HG03139 (cell line): ENCODE measurements at regions not wholly inside any gene's neighbourhood (a gene's known extent, or its start where the extent isn't known, plus 50 kb on each side); places are given as distances from the start of the nearest gene placed in this dataset.

Experiments
- ATAC-seq: cut with Tn5 transposase; IDR thresholded peaks from one replicate; pipeline ENCODE4 v1.9.1; 2021; ENCODE audit not compliant: unreplicated experiment

DNA sequence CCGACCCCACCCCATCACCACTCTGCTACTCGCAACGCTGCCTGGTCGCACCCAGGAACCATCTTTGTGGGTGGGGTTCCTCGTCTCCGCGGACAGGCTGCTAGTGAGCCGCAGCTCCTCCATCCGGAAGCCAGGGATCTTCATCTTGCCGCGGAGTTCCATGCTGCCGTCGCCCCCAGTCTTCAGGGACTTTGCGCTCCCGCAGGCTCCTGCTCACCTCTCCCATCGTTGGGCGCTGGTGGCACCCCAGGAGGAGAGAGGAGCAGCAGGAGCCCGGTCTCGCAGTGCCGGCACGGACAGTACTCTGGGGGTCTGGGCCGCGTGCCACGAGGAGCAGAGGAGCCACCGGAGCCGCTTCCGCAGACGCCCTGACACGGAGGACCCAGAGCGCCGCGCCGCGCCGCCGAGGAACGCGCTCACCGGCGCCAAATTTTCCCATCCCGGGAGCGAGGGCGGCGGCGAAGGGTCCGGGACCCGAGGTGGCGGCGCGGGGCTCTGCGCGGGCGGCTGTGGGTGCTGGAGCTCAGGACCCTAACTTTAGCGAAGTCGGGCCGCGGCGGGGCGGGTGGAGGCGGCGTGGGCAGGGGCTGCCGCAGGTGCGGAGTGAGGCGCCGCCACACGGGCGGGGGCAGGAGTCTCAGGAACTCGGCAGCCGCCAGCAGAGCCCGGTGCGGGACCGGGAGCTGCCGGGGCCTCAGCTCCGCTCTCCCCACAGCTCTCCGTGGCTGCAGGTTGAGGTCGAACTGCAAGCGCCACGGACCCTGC lies 750.1 kb upstream of the SORCS1 start:
- ATAC-seq = no peak

DNA sequence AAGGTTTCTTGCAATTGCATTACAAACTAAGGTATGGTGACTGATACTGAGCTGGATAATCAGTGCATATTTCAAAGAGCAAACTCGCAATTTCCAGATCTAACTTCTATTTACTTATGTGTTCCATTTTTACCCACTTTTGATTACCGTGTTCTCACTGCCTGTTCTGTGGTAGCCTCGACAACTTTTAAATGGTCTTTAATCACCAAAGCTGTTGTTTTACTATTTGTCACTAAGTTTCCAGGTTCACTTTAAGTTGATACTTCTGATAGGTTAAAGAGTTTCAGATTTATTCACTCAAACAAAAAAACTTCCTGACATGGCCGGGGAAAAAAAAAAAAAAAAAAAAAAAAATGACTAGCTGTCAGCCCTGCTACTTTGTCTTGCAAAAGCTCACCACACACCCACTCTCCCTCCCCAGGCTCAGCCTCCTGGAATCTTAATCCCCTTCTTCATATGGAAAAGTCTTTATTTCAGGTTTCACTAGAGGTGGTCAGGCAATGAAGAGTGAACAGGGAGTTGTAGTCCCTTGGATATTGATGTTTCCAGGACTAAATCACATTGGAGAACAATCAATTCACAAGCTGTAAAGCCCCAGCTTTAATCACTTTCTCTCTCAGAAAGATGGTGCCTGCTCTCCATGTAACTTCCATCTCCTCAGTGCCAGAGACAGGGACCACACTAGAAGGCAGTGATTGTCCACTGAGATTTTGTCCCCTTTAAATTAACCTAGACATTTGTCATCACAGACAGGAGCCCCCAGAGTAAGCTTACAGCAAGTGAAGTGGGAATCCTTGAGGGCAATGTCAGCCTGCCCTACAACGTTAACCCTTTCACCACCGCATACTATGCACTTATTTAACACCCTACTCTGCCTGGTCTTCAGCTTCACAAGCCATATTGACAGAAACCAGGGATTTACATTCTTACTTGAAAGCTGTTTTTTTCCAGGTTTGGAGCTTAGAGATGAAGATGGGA lies 749.1 kb upstream of the SORCS1 start:
- no peak for ATAC-seq

DNA sequence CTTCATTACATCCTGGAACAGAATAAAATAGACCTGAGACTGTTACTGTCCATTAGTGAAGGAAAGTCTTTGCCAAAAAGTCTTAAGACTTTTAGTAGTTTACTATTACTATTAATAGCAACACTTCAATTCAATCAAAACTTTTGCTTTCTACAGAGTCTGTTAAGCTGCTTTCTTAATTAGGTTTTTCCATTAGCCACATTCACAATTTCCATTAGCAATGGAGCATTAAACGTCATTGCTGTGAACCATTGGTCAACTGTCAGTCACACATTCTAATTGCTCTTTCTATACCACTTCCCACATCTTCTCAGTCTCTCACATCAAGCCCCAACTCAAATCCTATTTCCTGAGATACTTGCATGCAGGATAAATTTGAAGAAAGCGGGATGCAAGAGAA lies 736.6 kb upstream of the SORCS1 start:
- no peak for ATAC-seq

- no peak for ATAC-seq
Observed at GRCh38 chr10:107900131-107900530, 735.6 kb upstream of the SORCS1 start.

- no peak for ATAC-seq
Observed at GRCh38 chr10:107899502-107900062, 735.1 kb upstream of the SORCS1 start.

DNA sequence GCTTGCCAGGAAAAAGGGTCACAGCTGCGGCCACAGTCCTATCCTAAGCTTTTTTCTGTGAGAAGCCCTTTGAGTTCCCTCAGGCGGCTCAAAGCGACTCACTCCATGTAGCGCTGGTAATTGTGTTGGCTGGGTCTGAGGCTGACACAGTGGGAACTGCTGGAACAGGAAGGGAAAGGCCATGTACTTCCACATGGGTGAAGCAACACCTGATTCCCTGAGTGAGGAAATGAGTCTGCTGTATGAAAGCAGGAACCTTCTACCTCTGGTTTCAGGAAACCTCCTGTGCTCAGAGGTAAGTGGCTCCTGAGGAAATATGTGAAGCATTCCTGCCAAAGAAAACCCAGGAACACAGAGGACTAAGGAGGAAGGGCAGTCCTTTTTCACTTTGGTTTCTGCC lies 734.6 kb upstream of the SORCS1 start:
- no peak for ATAC-seq

GRCh38 chr10:107898392-107898791 lies 733.9 kb upstream of the SORCS1 start:
- ATAC-seq = no peak

- no peak for ATAC-seq
Observed at GRCh38 chr10:107894516-107894915, 730.0 kb upstream of the SORCS1 start.

- no peak for ATAC-seq
Observed at GRCh38 chr10:107889105-107889504, 724.6 kb upstream of the SORCS1 start.

DNA sequence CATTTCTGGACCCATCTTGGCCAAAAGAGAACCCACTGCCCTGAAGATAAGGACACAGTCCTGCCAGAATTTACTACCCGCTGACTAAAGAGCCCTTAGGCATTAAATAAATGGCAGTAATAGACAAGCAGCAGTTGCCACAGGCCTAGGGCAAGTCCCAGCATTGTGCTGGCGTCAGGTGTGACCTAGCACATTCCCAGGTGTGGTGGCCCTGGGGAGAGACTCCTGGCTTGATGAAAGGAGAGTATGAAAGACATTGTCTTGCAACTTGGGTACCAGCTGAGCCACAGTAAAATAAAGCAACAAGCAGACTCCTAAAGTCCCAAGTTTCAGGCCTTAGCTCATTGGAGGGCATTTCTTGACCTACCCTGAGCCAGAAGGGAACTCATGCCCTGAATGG lies 715.7 kb upstream of the SORCS1 start:
- no peak for ATAC-seq

GRCh38 chr10:107873007-107873406 lies 708.5 kb upstream of the SORCS1 start:
- ATAC-seq = no peak

DNA sequence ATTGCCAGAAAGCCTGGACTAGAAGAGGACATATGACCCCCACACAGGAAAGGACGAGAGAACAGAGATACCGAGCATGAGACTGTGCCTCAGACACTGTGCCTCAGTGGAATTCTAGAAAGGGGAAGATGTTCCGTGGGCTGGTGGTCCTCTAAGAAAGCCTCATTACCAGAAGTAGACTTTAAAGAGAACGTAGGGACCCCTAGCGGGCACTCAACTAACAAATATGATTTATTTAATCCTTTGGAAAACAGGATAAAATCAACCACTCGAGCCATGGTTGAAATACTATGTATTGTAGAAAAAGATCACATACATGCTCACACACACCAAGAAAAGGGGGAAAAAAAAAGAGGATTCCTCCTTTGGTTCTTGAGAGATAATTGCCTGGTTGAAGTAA lies 701.2 kb upstream of the SORCS1 start:
- ATAC-seq = no peak

DNA sequence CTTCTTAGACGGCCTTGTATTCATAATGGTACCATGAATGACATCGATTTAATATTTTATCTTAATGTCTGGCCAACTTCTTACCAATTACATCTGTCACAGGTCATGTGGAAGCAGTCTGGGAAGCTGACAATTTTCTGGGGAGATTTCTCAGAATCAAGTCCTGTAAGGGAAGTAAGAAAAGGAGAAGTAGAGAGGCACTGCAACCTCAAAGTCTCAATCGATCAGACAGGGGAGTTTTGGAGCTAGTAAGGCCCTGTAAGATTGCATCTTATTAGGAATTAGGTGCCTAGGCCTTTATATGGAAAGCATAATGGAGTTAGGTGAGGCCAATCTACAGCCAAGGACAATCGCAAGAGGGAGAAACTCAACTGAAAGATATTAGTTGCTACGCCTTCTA lies 694.6 kb upstream of the SORCS1 start:
- ATAC-seq = no peak

- ATAC-seq = no peak
Observed at GRCh38 chr10:107856047-107856315, 691.5 kb upstream of the SORCS1 start.

- ATAC-seq = no peak
Observed at GRCh38 chr10:107855301-107856046, 691.0 kb upstream of the SORCS1 start.

DNA sequence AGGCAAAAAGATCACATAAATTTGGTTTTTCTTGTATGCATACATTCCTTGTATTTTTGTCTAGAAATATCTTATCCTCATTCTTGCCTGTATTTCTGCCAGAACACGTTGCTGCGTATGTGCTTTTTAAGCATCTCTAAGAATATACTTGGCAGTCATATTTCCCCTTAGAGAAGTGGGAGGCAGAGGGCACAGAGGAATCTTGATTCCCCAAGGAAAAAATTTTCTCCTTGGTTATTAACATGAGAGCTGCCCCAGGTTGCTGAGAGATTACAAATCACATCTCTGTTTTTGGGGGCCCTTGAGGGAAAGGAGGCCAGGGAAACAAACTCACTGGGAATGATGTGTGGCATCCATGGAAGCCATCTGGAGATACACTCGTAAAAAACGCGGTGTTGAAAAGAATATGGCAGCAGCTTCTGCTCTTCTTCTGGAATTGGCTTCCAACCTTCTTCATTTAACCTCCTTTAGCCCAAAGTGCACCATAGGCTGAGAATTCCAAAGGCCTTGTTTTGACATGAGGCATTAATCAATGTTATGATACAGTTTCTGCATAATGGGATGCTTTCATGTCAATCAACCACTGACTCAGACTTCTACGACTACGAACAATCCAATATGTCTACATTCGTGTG lies 684.3 kb upstream of the SORCS1 start:
- ATAC-seq = no peak

GRCh38 chr10:107847620-107848019 lies 683.1 kb upstream of the SORCS1 start:
- no peak for ATAC-seq

GRCh38 chr10:107834706-107835105 lies 670.2 kb upstream of the SORCS1 start:
- no peak for ATAC-seq

DNA sequence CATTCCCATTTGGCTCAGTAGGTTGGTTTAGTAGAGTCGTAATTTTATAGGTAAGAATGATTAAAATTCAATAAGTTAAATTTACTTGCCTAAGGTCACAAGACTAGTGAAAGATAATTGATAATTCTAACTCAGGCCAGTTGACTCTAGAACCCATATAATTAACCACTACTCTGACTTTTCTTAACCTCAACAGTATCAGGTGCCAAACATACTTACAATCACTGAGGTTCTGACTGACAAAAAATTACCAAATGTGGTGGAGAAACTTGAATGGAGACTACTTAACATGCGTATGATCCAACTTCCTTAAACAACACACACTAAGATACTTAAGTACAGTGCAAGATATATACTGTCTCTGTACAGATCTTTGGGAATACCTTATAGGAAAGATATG lies 667.3 kb upstream of the SORCS1 start:
- no peak for ATAC-seq

DNA sequence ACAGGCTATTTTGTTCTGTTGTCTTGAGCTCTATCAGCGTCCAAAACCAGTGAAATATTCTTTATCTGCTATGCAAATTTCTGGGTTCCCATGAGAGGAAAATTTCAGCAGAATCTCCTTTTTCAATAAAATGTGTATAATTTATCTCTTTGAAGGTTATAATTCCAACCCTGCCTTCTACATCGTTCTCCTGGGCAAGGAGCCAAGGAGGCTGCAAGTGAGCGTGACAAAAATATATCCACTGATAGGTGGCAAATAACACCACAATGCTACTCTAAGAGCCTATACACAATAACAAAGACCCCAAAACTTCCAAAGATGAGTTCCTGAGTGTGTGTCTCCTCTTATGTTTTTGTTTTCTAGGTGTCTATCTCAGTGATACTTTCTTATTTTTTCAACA lies 664.7 kb upstream of the SORCS1 start:
- no peak for ATAC-seq

GRCh38 chr10:107826171-107826570 lies 661.7 kb upstream of the SORCS1 start:
- ATAC-seq = no peak
